ENCODE measurements at regions not wholly inside any gene's neighbourhood (a gene's known extent, or its start where the extent isn't known, plus 50 kb on each side); places are given as distances from the start of the nearest gene placed in this dataset.

DNA sequence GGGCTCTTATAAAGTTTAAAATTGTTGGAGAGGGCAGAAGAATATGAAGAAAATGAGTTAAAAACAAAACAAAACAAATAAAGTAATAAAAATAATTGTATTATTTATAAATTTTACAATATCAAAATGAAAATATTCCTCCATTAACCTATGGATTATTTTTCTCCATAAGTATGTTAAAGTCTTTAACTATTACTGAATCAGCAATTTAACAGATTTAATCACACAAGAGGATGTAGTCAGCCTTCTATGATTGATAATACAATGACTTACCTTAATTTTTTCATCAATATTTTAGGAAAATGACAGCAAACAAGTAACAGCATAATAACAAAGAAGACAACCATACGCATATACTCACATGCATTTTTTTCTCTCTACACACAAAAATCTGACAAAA is 1195.3 kb upstream of the NUDT12 start:
- TF ChIP-seq CTCF (conservative IDR thresholded peaks at IDR 0.05), result no peak
- no peak for TF ChIP-seq ZFX (IDR thresholded peaks at IDR 0.05)
